Smooth muscle cell (in vitro differentiated cells): ENCODE measurements at regions not wholly inside any gene's neighbourhood (a gene's known extent, or its start where the extent isn't known, plus 50 kb on each side); places are given as distances from the start of the nearest gene placed in this dataset.

Experiments
- DNase-seq: peaks from one replicate; lab custom pipeline; 2025; ENCODE audit not compliant: unreplicated experiment; lab: John Stamatoyannopoulos, UW
- H2AFZ ChIP-seq: fragments of 200-600 bp; sonication (generic); 2 replicates; pipeline ENCODE4 v1.6.0; 2016; ENCODE audit warnings: antibody characterized with exemption, low read depth, mild to moderate bottlenecking
- H3F3A ChIP-seq: fragments of 200-600 bp; sonication (generic); 2 replicates; pipeline ENCODE4 v1.6.0; 2017; ENCODE audit warnings: antibody characterized with exemption, low read depth
- H3K27ac ChIP-seq: fragments of 200-600 bp; sonication (generic); 2 replicates; pipeline ENCODE4 v1.5.1; 2016; ENCODE audit warnings: low read depth, mild to moderate bottlenecking
- H3K27me3 ChIP-seq: fragments of 200-600 bp; sonication (generic); 2 replicates; pipeline ENCODE4 v1.6.1; 2016; ENCODE audit warnings: low read depth, mild to moderate bottlenecking
- H3K36me3 ChIP-seq: fragments of 200-600 bp; sonication (generic); 2 replicates; pipeline ENCODE4 v1.5.1; 2016; ENCODE audit warnings: low read depth
- H3K4me1 ChIP-seq: fragments of 200-600 bp; sonication (generic); 2 replicates; pipeline ENCODE4 v1.5.1; 2016; ENCODE audit warnings: low read depth
- H3K4me2 ChIP-seq: fragments of 200-600 bp; sonication (generic); 2 replicates; pipeline ENCODE4 v1.6.0; 2016; ENCODE audit warnings: mild to moderate bottlenecking
- H3K4me3 ChIP-seq: fragments of 200-600 bp; sonication (generic); 2 replicates; pipeline ENCODE4 v1.5.1; 2016; ENCODE audit warnings: mild to moderate bottlenecking
- H3K79me2 ChIP-seq: fragments of 200-600 bp; sonication (generic); 2 replicates; pipeline ENCODE4 v1.6.0; 2016; ENCODE audit warnings: low read depth, mild to moderate bottlenecking
- H3K9ac ChIP-seq: fragments of 200-600 bp; sonication (generic); 2 replicates; pipeline ENCODE4 v1.6.0; 2016; ENCODE audit warnings: low read depth
- H3K9me3 ChIP-seq: fragments of 200-600 bp; sonication (generic); replicated peaks from 2 replicates; pipeline ENCODE4 v1.5.1; 2016; ENCODE audit warnings: low read depth
- H4K20me1 ChIP-seq: fragments of 200-600 bp; sonication (generic); 2 replicates; pipeline ENCODE4 v1.6.0; 2016; ENCODE audit warnings: low read depth
- WGBS: methylation state at CpG from one replicate; pipeline ENCODE4 v1.1.7; 2016; ENCODE audit warnings: low lambda C conversion rate; 5-methylcytosine and 5-hydroxymethylcytosine counted together
- TF ChIP-seq, protein P1 (sequence below): fragments of 200-600 bp; sonication (generic); IDR thresholded peaks from 2 replicates; pipeline ENCODE4 v1.5.1; 2017; ENCODE audit warnings: borderline replicate concordance, mild to moderate bottlenecking, antibody characterized with exemption; ENCODE audit not compliant: insufficient read depth, poor library complexity, severe bottlenecking

DNA sequence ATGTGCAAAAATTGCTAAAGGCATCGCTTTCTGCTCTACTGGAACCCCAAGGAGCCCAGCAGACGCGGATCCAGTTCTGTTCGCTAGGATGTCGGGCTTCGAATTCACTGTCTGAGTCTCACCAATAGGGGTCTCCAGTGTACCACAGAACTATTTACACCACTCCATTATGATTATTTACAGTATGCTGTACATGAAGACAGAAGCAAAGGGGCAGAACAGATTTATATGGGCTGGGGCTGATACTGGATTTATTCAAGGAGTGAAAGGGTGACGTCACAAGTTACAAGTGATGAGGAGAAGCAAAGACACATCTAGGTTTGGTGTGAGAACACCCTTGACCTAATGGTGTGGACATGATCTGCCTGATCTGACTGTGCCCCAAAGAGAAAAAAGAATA is 185.3 kb upstream of the ATP5MC3 start:
- Histone ChIP-seq H4K20me1 (no peaks in the 10 kb centered on the region), H3K27ac (no peak overlapping the region), H3K4me1 (no peaks in the 10 kb centered on the region), H3K9me3 (no peaks in the 10 kb centered on the region), H3K27me3 (peaks cover 73% of the 10 kb centered on the region), H3K4me3 (no peak overlapping the region), H2AFZ (no peak overlapping the region), H3F3A (no peaks in the 10 kb centered on the region), H3K79me2 (no peaks in the 10 kb centered on the region), H3K4me2 (no peak overlapping the region), H3K36me3 (no peaks in the 10 kb centered on the region), H3K9ac (no peak overlapping the region)
- TF ChIP-seq, protein P1, sequence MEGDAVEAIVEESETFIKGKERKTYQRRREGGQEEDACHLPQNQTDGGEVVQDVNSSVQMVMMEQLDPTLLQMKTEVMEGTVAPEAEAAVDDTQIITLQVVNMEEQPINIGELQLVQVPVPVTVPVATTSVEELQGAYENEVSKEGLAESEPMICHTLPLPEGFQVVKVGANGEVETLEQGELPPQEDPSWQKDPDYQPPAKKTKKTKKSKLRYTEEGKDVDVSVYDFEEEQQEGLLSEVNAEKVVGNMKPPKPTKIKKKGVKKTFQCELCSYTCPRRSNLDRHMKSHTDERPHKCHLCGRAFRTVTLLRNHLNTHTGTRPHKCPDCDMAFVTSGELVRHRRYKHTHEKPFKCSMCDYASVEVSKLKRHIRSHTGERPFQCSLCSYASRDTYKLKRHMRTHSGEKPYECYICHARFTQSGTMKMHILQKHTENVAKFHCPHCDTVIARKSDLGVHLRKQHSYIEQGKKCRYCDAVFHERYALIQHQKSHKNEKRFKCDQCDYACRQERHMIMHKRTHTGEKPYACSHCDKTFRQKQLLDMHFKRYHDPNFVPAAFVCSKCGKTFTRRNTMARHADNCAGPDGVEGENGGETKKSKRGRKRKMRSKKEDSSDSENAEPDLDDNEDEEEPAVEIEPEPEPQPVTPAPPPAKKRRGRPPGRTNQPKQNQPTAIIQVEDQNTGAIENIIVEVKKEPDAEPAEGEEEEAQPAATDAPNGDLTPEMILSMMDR = peak; percentile 85
- WGBS = 8% methylated on average over 7 of the region's 7 CpGs
- no peak for DNase-seq

DNA sequence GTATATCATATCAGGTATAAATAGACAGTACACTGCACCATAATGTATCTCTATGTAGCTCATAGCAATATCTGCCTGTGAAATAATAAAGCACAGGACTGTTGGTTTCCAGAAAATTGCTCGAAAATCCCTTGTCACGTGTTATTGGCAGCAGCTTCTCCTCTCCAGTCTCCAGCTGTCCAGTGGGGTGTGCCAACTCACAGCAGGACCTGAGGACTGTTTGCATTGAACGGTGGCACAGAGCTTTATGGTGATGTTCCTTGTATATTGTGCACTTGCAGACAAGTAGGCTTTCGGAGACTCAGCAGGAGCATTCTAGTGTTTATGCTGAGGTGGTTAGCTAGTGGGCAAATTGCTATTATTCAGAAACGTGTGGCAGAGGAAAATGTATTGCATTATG is 182.2 kb upstream of the ATP5MC3 start:
- Histone ChIP-seq H2AFZ (no peak overlapping the region), H3K79me2 (no peaks in the 10 kb centered on the region), H3K27me3 (peaks cover 86% of the 10 kb centered on the region), H3K4me3 (no peak overlapping the region), H3F3A (no peaks in the 10 kb centered on the region), H3K36me3 (no peaks in the 10 kb centered on the region), H3K27ac (no peak overlapping the region), H3K9ac (no peak overlapping the region), H3K9me3 (no peaks in the 10 kb centered on the region), H3K4me2 (no peak overlapping the region), H4K20me1 (no peaks in the 10 kb centered on the region), H3K4me1 (no peaks in the 10 kb centered on the region)
- 81% methylated on average over 5 of the region's 5 CpGs for WGBS
- TF ChIP-seq, protein P1 = no peak
- no peak for DNase-seq

DNA sequence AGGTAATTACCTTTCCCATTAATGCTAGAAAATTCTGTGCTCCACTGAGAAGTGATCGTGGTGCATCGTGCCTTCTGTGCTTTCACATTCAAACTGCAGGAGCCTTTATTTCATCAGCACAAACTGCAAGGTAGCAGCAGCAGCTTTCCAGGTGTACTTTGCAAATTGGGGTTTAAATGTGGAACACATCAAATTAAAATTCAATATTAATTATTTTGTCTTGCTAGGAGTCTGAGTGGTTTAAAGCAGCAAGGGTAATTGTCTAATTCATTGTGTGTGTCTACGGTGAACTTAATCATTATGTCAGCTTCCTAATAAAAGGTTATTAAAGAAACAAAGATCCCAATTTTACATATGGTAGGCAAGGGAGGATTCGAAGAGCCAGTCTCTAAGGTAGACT is 180.8 kb upstream of the ATP5MC3 start:
- Histone ChIP-seq H3K36me3 (no peaks in the 10 kb centered on the region), H3K9me3 (no peaks in the 10 kb centered on the region), H2AFZ (no peak overlapping the region), H3K27me3 (peaks cover 83% of the 10 kb centered on the region), H3K79me2 (no peaks in the 10 kb centered on the region), H3F3A (no peaks in the 10 kb centered on the region), H3K4me2 (no peak overlapping the region), H3K4me3 (no peak overlapping the region), H4K20me1 (no peaks in the 10 kb centered on the region), H3K4me1 (no peaks in the 10 kb centered on the region), H3K27ac (no peak overlapping the region), H3K9ac (no peak overlapping the region)
- 89% methylated on average over 4 of the region's 4 CpGs for WGBS
- DNase-seq = no peak
- TF ChIP-seq, protein P1 = no peak

DNA sequence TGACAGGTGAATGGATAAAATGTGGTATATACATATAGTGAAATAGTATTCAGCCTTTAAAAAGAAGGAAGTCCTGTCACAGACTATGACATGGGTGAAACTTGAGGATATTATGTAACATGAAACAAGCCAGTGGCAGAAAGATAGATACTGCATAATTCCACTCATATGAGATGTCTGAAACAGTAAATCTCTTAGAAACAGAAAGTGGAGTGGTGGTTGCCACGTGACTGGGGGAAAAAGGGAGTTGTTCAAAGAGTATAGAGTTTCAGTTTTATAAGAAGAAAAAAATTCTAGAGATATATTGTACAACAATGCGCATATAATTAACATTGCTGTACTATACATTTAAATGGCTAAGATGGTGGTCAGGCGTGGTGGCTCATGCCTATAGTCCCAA is 178.2 kb upstream of the ATP5MC3 start:
- Histone ChIP-seq H3K4me3 (no peak overlapping the region), H3K4me2 (no peak overlapping the region), H3K79me2 (no peaks in the 10 kb centered on the region), H3K9ac (no peak overlapping the region), H3F3A (no peaks in the 10 kb centered on the region), H3K36me3 (no peaks in the 10 kb centered on the region), H2AFZ (no peak overlapping the region), H3K9me3 (no peaks in the 10 kb centered on the region), H4K20me1 (no peaks in the 10 kb centered on the region), H3K27me3 (peaks cover 65% of the 10 kb centered on the region), H3K4me1 (no peaks in the 10 kb centered on the region), H3K27ac (no peak overlapping the region)
- TF ChIP-seq, protein P1 = no peak
- no peak for DNase-seq
- WGBS = 83% methylated on average over 3 of the region's 3 CpGs
